ENCODE measurements at regions not wholly inside any gene's neighbourhood (a gene's known extent, or its start where the extent isn't known, plus 50 kb on each side); places are given as distances from the start of the nearest gene placed in this dataset.
A peak's percentile ranks its signal among the peaks of the same experiment; 100 is the strongest.

DNA sequence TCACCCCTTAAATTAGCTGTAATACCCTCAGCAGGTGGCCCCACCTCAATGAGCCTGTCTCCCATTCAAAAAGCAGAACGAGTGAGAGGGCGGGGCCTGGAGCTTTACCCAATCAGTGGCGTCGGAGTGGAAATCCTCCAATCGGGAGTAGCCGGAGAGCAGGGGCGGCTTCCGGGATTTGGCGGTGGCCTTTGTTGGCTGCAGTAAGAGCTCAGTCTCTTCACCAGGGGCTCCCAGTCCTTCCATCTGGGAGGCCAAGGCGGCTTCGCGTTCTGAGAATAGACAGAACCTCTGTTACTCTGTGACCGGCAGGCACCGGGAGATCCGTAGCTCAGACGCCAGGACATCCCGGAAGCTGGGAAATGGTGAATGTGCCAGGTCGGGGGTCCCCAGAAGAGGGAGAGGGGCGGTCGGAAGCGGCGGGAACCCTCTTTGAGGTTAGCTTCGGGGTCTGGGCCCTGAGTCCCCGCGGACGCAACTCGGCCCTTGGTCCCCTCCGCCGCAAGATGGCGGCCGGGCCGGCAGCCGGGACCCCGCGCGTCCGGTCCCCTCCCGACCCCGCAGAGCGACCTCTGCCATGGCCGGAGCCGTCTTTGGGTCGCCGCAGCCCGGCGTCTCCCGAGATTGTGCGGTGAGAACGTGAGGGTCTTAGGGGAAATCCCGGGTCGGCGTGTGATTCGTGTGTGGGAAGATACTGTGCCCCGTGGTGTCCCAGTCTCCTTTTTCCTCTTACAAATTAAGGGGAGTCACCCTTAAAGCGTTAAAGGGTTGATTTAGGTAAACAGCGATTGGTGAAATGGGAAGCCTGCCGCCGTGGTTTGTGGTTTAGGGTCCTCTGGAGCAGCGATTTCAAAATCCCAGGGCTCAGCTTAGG is 160.3 kb upstream of the ZNF267 start (continued):
- TF ChIP-seq ELF1 (IDR thresholded peaks at IDR 0.05; ENCODE audit: borderline replicate concordance, low read depth) (peak; percentile 91), ZNF274 (IDR thresholded peaks at IDR 0.05; ENCODE audit: low read depth, low read length) (no peak), CBX3 (IDR thresholded peaks at IDR 0.05; ENCODE audit: low read depth) (no peak; the same call in 1 of the 2 replicates), SIN3A (IDR thresholded peaks at IDR 0.05; ENCODE audit: low read depth) (no peak), YY1 (IDR thresholded peaks at IDR 0.05; ENCODE audit: extremely low read depth, insufficient replicate concordance, low read depth, low read length) (peak; percentile 76)

DNA sequence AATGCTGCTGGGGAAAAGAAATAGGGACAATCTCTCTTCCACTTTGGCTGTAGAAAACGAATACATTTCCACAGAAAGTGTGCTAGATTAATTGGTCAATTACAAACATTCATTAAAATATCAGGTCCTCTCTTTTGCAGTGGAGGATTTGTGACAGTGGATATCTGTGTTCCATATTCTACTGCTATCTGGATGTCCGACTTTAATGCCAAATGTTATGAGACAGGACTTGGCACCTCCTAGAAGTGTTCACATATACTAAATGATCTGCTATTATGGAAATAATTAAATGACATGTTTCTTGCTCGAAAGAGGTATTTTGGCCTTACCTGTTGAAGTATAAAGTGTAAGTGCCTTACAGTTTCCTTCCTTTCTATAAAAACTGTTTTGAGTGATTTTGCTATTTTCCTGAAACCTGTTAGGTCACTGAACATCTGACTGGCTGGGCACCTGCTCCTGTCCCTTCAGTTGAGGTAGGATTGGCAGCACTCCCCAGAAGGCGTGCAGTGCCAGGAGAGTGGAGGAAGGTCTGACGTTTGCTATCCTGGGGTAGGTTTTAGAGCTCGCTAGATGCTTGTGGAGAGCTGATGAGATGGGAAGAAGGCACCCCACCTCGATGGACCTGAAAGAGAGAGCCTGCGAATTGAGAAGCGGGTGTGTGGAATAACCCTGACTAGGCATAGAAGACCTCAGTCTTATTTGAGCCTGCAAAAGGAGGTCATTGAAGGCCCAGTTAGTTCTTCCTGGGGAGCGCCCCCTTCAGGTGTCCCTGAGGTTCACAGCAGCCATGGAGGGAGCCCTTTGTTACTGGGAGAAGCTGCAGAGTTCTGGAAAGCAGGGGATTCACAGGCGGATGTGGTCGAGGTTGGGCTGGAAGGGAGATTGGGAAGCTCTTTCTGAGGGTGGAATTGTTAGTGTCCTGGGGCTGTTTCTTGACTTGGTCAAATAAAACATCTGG is 159.4 kb upstream of the ZNF267 start:
- Histone ChIP-seq H4K20me1 (ENCODE audit: insufficient read depth) (no peaks in the 10 kb centered on the region), H3K4me2 (ENCODE audit: low read length) (peak overlapping the region; percentile 74), H3K4me1 (ENCODE audit: control insufficient read depth in 1 of 2, insufficient read depth in 2 of 2, low read length in 2 of 2) (peaks cover 6 to 17% of the 10 kb centered on the region in 2 experiments; a peak in 3 of 4 replicates), H3K27me3 (ENCODE audit: insufficient read depth, low read length) (no peaks in the 10 kb centered on the region), H3K4me3 (replicated peaks in 1 of 2; ENCODE audit: low read depth in 1 of 2, low read length in 2 of 2) (peak overlapping the region; percentile 89 to 93), H2AFZ (ENCODE audit: low read depth, low read length, poor library complexity, severe bottlenecking) (no peak overlapping the region), H3K36me3 (ENCODE audit: control insufficient read depth in 1 of 2, insufficient read depth in 2 of 2, low read length in 2 of 2) (no peaks in the 10 kb centered on the region), H3K9ac (ENCODE audit: low read length) (peak overlapping the region; percentile 86), H3K27ac (ENCODE audit: low read depth, low read length) (peak overlapping the region; percentile 94), H3K9me2 (ENCODE audit: insufficient read depth) (no peaks in the 10 kb centered on the region), H3K9me3 (ENCODE audit: control insufficient read depth in 1 of 2, insufficient read depth in 1 of 2, low read depth in 1 of 2, low read length in 2 of 2) (no peaks in the 10 kb centered on the region), H3K79me2 (ENCODE audit: insufficient read depth, low read length) (peaks cover 15% of the 10 kb centered on the region; the same call in 1 of the 2 replicates)
- ATAC-seq (no peak), DNase-seq (ENCODE audit: low read depth, low spot score) (no peak)
- POLR2A ChIA-PET = interaction anchor here (1.2 to 2.0 kb wide), 4 partner anchors 9 to 160 kb away, joined by 3 to 15 read pairs (median 8); partner anchors contain the start of gene ZNF267
- TF ChIP-seq, protein P1, sequence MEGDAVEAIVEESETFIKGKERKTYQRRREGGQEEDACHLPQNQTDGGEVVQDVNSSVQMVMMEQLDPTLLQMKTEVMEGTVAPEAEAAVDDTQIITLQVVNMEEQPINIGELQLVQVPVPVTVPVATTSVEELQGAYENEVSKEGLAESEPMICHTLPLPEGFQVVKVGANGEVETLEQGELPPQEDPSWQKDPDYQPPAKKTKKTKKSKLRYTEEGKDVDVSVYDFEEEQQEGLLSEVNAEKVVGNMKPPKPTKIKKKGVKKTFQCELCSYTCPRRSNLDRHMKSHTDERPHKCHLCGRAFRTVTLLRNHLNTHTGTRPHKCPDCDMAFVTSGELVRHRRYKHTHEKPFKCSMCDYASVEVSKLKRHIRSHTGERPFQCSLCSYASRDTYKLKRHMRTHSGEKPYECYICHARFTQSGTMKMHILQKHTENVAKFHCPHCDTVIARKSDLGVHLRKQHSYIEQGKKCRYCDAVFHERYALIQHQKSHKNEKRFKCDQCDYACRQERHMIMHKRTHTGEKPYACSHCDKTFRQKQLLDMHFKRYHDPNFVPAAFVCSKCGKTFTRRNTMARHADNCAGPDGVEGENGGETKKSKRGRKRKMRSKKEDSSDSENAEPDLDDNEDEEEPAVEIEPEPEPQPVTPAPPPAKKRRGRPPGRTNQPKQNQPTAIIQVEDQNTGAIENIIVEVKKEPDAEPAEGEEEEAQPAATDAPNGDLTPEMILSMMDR (IDR thresholded peaks at IDR 0.05 in 2 of 3, conservative IDR thresholded peaks at IDR 0.05 in 1 of 3; ENCODE audit: borderline replicate concordance in 1 of 3, insufficient read depth in 1 of 3, low read depth in 2 of 3, low read length in 2 of 3) = peak in 2 of 3 experiments; percentile 54 to 58; a peak in 4 of 6 replicates
- TF ChIP-seq ZFX (IDR thresholded peaks at IDR 0.05) = no peak
- intact Hi-C loops (cut with micrococcal nuclease) = loop anchor here (2.0 to 5.0 kb wide), 2 partner anchors 17 to 153 kb away; no protein-coding TSS in a partner anchor
- CTCF ChIA-PET = interaction anchor here (1.4 to 1.5 kb wide), 2 partner anchors 10 to 254 kb away, joined by 5 to 7 read pairs; partner anchors contain the start of gene ARMC5
- RAD21 ChIA-PET (ENCODE audit: low non-redundant PET in 1 of 2, low total read pairs in 2 of 2, uncharacterized antibody in 2 of 2, unreplicated experiment in 2 of 2) = no interaction called here
- BruUV-seq (replicated peaks) = TSS peak; percentile 37

Data from HCT116 (cell line).